IMR-90 (cell line): ENCODE measurements at regions not wholly inside any gene's neighbourhood (a gene's known extent, or its start where the extent isn't known, plus 50 kb on each side); places are given as distances from the start of the nearest gene placed in this dataset.

ENCODE experiments used
- ATAC-seq: fragments of 200-7000 bp; cut with Tn5 transposase; 2 replicates; pipeline ENCODE4 v1.9.1; 2020; ENCODE audit warnings: low read depth, mild to moderate bottlenecking, moderate library complexity
- BruUV-seq: library from RNA; stranded (reverse); fragments of 400-500 nt; replicated peaks from 2 replicates; lab custom pipeline; 2021; lab: Mats Ljungman, UMichigan
- CTCF ChIA-PET: fragments of 300-600 bp; formaldehyde crosslinking; extraction: SDS; loops from one replicate; lab custom pipeline; 2021; ENCODE audit warnings: antibody characterized with exemption; lab: Yijun Ruan, JAX
- POLR2A ChIA-PET: fragments of 300-600 bp; sonication (Branson Sonifier 250); formaldehyde crosslinking; loops from one replicate; lab custom pipeline; 2022; ENCODE audit warnings: antibody characterized with exemption; ENCODE audit not compliant: unreplicated experiment; lab: Charles Lee
- DNase-seq: peaks from one replicate; pipeline ENCODE4 v3.0.0; 2013
- H2AFZ ChIP-seq: replicated peaks from 2 replicates; pipeline ENCODE3; 2013; ENCODE audit warnings: low read length, mild to moderate bottlenecking; ENCODE audit not compliant: poor library complexity
- H2AK5ac ChIP-seq: 2 replicates; pipeline ENCODE4 v1.6.1; 2013; ENCODE audit warnings: low read depth, low read length, inconsistent platforms
- H2AK9ac ChIP-seq: replicated peaks from 2 replicates; pipeline ENCODE3; 2013; ENCODE audit warnings: mild to moderate bottlenecking, low read depth, low read length, moderate library complexity; ENCODE audit not compliant: poor library complexity
- H2BK120ac ChIP-seq: 2 replicates; pipeline ENCODE4 v1.6.1; 2013; ENCODE audit warnings: low read depth, low read length, inconsistent platforms
- H2BK15ac ChIP-seq: 3 replicates; pipeline ENCODE4 v1.6.1; 2013; ENCODE audit warnings: low read depth, low read length, inconsistent platforms
- H2BK20ac ChIP-seq: 2 replicates; pipeline ENCODE4 v1.6.1; 2013; ENCODE audit warnings: low read depth, mild to moderate bottlenecking, inconsistent platforms, low read length, moderate library complexity
- H2BK5ac ChIP-seq: 2 replicates; pipeline ENCODE4 v1.6.1; 2013; ENCODE audit warnings: mild to moderate bottlenecking, low read depth, low read length, inconsistent platforms; ENCODE audit not compliant: poor library complexity, severe bottlenecking
- H3K14ac ChIP-seq: replicated peaks from 2 replicates; pipeline ENCODE4 v1.6.1; 2013; ENCODE audit warnings: low read depth, low read length, inconsistent platforms
- H3K18ac ChIP-seq: 2 replicates; pipeline ENCODE4 v1.6.1; 2013; ENCODE audit warnings: low read depth, low read length, control low read depth
- H3K23ac ChIP-seq: 2 replicates; pipeline ENCODE4 v1.6.1; 2013; ENCODE audit warnings: low read depth, low read length, inconsistent platforms
- H3K27ac ChIP-seq: 2 replicates; pipeline ENCODE4 v1.5.1; 2013; ENCODE audit warnings: mild to moderate bottlenecking, control low read depth, low read length; ENCODE audit not compliant: insufficient read depth
- H3K27me3 ChIP-seq: 2 replicates; pipeline ENCODE4 v1.6.1; 2013; ENCODE audit warnings: low read length; ENCODE audit not compliant: control insufficient read depth, insufficient read depth
- H3K36me3 ChIP-seq: 2 replicates; pipeline ENCODE4 v1.6.1; 2013; ENCODE audit warnings: low read length, mixed read lengths; ENCODE audit not compliant: control insufficient read depth, insufficient read depth
- H3K4ac ChIP-seq: 2 replicates; pipeline ENCODE4 v1.6.1; 2013; ENCODE audit warnings: low read depth, low read length, inconsistent platforms
- H3K4me1 ChIP-seq: 2 replicates; pipeline ENCODE4 v1.6.1; 2013; ENCODE audit warnings: low read length, mixed read lengths; ENCODE audit not compliant: control insufficient read depth, insufficient read depth
- H3K4me2 ChIP-seq: 2 replicates; pipeline ENCODE4 v1.6.1; 2013; ENCODE audit warnings: low read depth, mild to moderate bottlenecking, control low read depth, low read length, moderate library complexity
- H3K4me3 ChIP-seq: 2 replicates; pipeline ENCODE4 v1.5.1; 2013; ENCODE audit warnings: low read depth, mild to moderate bottlenecking, control low read depth, low read length, moderate library complexity; ENCODE audit not compliant: insufficient read depth
- H3K56ac ChIP-seq: 2 replicates; pipeline ENCODE4 v1.6.1; 2013; ENCODE audit warnings: low read length, inconsistent platforms; ENCODE audit not compliant: insufficient read depth; ENCODE audit errors: extremely low read depth
- H3K79me1 ChIP-seq, 2 experiments: 2 replicates each; pipeline ENCODE4 v1.6.1; 2013; ENCODE audit warnings: low read length in 2 of 2, inconsistent platforms in 1 of 2, low read depth in 1 of 2
- H3K9ac ChIP-seq: 2 replicates; pipeline ENCODE4 v1.6.1; 2013; ENCODE audit warnings: low read depth, low read length, control low read depth
- H3K9me1 ChIP-seq: 2 replicates; pipeline ENCODE4 v1.6.1; 2013; ENCODE audit warnings: low read length, inconsistent platforms; ENCODE audit not compliant: insufficient read depth
- H3K9me3 ChIP-seq: 2 replicates; pipeline ENCODE4 v1.6.1; 2013; ENCODE audit warnings: low read length; ENCODE audit not compliant: control insufficient read depth, insufficient read depth
- H4K20me1 ChIP-seq: 2 replicates; pipeline ENCODE4 v1.6.1; 2013; ENCODE audit warnings: low read length, inconsistent platforms; ENCODE audit not compliant: insufficient read depth
- H4K5ac ChIP-seq: 2 replicates; pipeline ENCODE4 v1.6.1; 2013; ENCODE audit warnings: mild to moderate bottlenecking, low read depth, low read length, control low read depth
- H4K8ac ChIP-seq, 2 experiments: 2 replicates each; pipeline ENCODE4 v1.6.1; 2013; ENCODE audit warnings: low read depth in 2 of 2, low read length in 2 of 2, control low read depth in 1 of 2, inconsistent platforms in 1 of 2
- H4K91ac ChIP-seq: 2 replicates; pipeline ENCODE4 v1.6.1; 2013; ENCODE audit warnings: low read depth, low read length, inconsistent platforms; ENCODE audit not compliant: insufficient read depth
- BHLHE40 ChIP-seq: fragments of 150-350 bp; IDR thresholded peaks from 2 replicates; pipeline ENCODE4 v1.6.1; 2016; ENCODE audit warnings: mild to moderate bottlenecking, low read depth, low read length
- CEBPB ChIP-seq: IDR thresholded peaks from 2 replicates; pipeline ENCODE4 v1.6.1; 2012; ENCODE audit warnings: low read depth, low read length, improper control_type of control experiment
- CHD1 ChIP-seq: IDR thresholded peaks from 2 replicates; pipeline ENCODE4 v1.6.1; 2012; ENCODE audit warnings: low read depth, low read length, improper control_type of control experiment
- ELK1 ChIP-seq: fragments of 150-350 bp; IDR thresholded peaks from 2 replicates; pipeline ENCODE4 v1.6.1; 2016; ENCODE audit warnings: low read depth, mild to moderate bottlenecking, low read length, moderate library complexity, borderline replicate concordance
- FOS ChIP-seq: fragments of 150-350 bp; IDR thresholded peaks from 2 replicates; pipeline ENCODE4 v1.6.1; 2016; ENCODE audit warnings: low read depth, low read length
- MAFK ChIP-seq: IDR thresholded peaks from 2 replicates; pipeline ENCODE4 v1.6.1; 2012; ENCODE audit warnings: low read depth, low read length, improper control_type of control experiment
- MAZ ChIP-seq: IDR thresholded peaks from 2 replicates; pipeline ENCODE4 v1.6.1; 2012; ENCODE audit warnings: low read depth, mild to moderate bottlenecking, low read length, improper control_type of control experiment, moderate library complexity, borderline replicate concordance
- MXI1 ChIP-seq: IDR thresholded peaks from 2 replicates; pipeline ENCODE4 v1.6.1; 2012; ENCODE audit warnings: low read depth, mild to moderate bottlenecking, low read length, moderate library complexity, borderline replicate concordance
- NFE2L2 ChIP-seq: fragments of 150-350 bp; IDR thresholded peaks from 2 replicates; pipeline ENCODE4 v1.6.1; 2016; ENCODE audit warnings: low read depth, mild to moderate bottlenecking, low read length
- POLR2A ChIP-seq: IDR thresholded peaks from 2 replicates; pipeline ENCODE4 v1.6.1; 2012; ENCODE audit warnings: mild to moderate bottlenecking, low read depth, low read length
- RAD21 ChIP-seq: IDR thresholded peaks from 2 replicates; pipeline ENCODE4 v1.6.1; 2012; ENCODE audit warnings: low read length, improper control_type of control experiment
- RCOR1 ChIP-seq: IDR thresholded peaks from 2 replicates; pipeline ENCODE4 v1.6.1; 2012; ENCODE audit warnings: mild to moderate bottlenecking, low read length, improper control_type of control experiment; ENCODE audit not compliant: insufficient replicate concordance
- RFX5 ChIP-seq: IDR thresholded peaks from 2 replicates; pipeline ENCODE4 v1.8.0; 2012; ENCODE audit warnings: low read depth, mild to moderate bottlenecking, low read length, moderate library complexity
- SMC3 ChIP-seq: fragments of 150-350 bp; IDR thresholded peaks from 2 replicates; pipeline ENCODE4 v1.6.1; 2016; ENCODE audit warnings: low read depth, mild to moderate bottlenecking, antibody characterized with exemption, low read length, moderate library complexity
- USF2 ChIP-seq: fragments of 150-350 bp; IDR thresholded peaks from 2 replicates; pipeline ENCODE4 v1.6.1; 2017; ENCODE audit warnings: mild to moderate bottlenecking, antibody characterized with exemption, low read length, low read depth
- WGBS, 2 experiments: methylation state at CpG; one replicate each; pipeline versions ENCODE4 v1.1.5 to v1.1.7; 2013; ENCODE audit warnings: missing lambda C conversion rate in 2 of 2; ENCODE audit not compliant: insufficient read length in 1 of 2; ENCODE audit errors: extremely low coverage in 2 of 2; 5-methylcytosine and 5-hydroxymethylcytosine counted together
- dilution Hi-C: fragments of 300-500 bp; cut with HindIII; formaldehyde crosslinking; loops from one replicate; pipeline ENCODE4 v1.14.3; 2018; ENCODE audit warnings: low sequenced_read_pairs; ENCODE audit not compliant: unreplicated experiment
- in situ Hi-C: fragments of 300-500 bp; cut with MboI; formaldehyde crosslinking; loops from 3 replicates; pipeline ENCODE4 v1.14.3; 2019; ENCODE audit warnings: low sequenced_read_pairs, inconsistent platforms, mixed read lengths
- intact Hi-C: fragments of 100-400 bp; cut with micrococcal nuclease; formaldehyde crosslinking; loops from 2 replicates; pipeline ENCODE4 v1.10.0; 2022
- TF ChIP-seq, protein P1 (sequence below): conservative IDR thresholded peaks from 2 replicates; pipeline ENCODE4 v1.5.1; 2012; ENCODE audit warnings: mild to moderate bottlenecking, low read depth, low read length, improper control_type of control experiment

- no peaks in the 10 kb centered on the region for H3K79me1 ChIP-seq
- dilution Hi-C loops: no loop called here
Observed at GRCh38 chr13:106656186-106656585, 88.2 kb upstream of the ARGLU1 start.

More at GRCh38 chr13:106656186-106656585, 88.2 kb upstream of the ARGLU1 start:
- no peaks in the 10 kb centered on the region for H3K9me3 ChIP-seq
- no peak overlapping the region for H4K91ac ChIP-seq
- H3K4me2 ChIP-seq: no peak overlapping the region
- DNase-seq: no peak
- 0% methylated on average over 1 of the region's 1 CpG; no CpG with 5 or more reads in 1 of the 2 experiments for WGBS, 2 experiments
- ChIA-PET CTCF (no interaction called here), POLR2A (no interaction called here)
- H2BK5ac ChIP-seq: no peak overlapping the region
- in situ Hi-C loops (no loop called here), intact Hi-C loops (no loop called here)
- H4K8ac ChIP-seq: no peak overlapping the region
- H2BK120ac ChIP-seq: no peak overlapping the region
- H4K5ac ChIP-seq: no peak overlapping the region
- H3K23ac ChIP-seq: no peak overlapping the region
- no peaks in the 10 kb centered on the region for H4K20me1 ChIP-seq
- H3K4ac ChIP-seq: no peak overlapping the region
- no peak overlapping the region for H3K14ac ChIP-seq
- BruUV-seq: no TSS peak
- no peak overlapping the region for H2AK9ac ChIP-seq
- no peak overlapping the region for H3K4me3 ChIP-seq
- ATAC-seq: no peak
- no peaks in the 10 kb centered on the region for H3K9me1 ChIP-seq
- TF ChIP-seq CHD1: no peak
- TF ChIP-seq, protein P1, sequence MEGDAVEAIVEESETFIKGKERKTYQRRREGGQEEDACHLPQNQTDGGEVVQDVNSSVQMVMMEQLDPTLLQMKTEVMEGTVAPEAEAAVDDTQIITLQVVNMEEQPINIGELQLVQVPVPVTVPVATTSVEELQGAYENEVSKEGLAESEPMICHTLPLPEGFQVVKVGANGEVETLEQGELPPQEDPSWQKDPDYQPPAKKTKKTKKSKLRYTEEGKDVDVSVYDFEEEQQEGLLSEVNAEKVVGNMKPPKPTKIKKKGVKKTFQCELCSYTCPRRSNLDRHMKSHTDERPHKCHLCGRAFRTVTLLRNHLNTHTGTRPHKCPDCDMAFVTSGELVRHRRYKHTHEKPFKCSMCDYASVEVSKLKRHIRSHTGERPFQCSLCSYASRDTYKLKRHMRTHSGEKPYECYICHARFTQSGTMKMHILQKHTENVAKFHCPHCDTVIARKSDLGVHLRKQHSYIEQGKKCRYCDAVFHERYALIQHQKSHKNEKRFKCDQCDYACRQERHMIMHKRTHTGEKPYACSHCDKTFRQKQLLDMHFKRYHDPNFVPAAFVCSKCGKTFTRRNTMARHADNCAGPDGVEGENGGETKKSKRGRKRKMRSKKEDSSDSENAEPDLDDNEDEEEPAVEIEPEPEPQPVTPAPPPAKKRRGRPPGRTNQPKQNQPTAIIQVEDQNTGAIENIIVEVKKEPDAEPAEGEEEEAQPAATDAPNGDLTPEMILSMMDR: no peak
- no peak for TF ChIP-seq MAZ
- TF ChIP-seq POLR2A: no peak
- TF ChIP-seq ELK1: no peak
- no peak for TF ChIP-seq NFE2L2
- TF ChIP-seq MXI1: no peak
- no peak for TF ChIP-seq RAD21
- TF ChIP-seq BHLHE40: no peak
- TF ChIP-seq USF2: no peak
- TF ChIP-seq RFX5: no peak
- TF ChIP-seq MAFK: no peak
- TF ChIP-seq SMC3: no peak
- TF ChIP-seq FOS: no peak
- TF ChIP-seq RCOR1: no peak
- TF ChIP-seq CEBPB: no peak
- no peaks in the 10 kb centered on the region for H3K4me1 ChIP-seq
- no peak overlapping the region for H3K18ac ChIP-seq
- no peak overlapping the region for H2AFZ ChIP-seq
- no peak overlapping the region for H2BK20ac ChIP-seq
- no peak overlapping the region for H3K27ac ChIP-seq
- no peaks in the 10 kb centered on the region; the same call in 1 of the 2 replicates for H3K27me3 ChIP-seq
- no peak overlapping the region for H2BK15ac ChIP-seq
- H3K36me3 ChIP-seq: no peaks in the 10 kb centered on the region
- H3K9ac ChIP-seq: no peak overlapping the region
- no peak overlapping the region for H3K56ac ChIP-seq
- no peak overlapping the region for H2AK5ac ChIP-seq
